ENCODE measurements at regions not wholly inside any gene's neighbourhood (a gene's known extent, or its start where the extent isn't known, plus 50 kb on each side); places are given as distances from the start of the nearest gene placed in this dataset.
"Not testable (repeated sequence)": the region's sequence is repeated elsewhere in the genome, so short reads cannot be mapped to it uniquely, and the experiment has no call there.

DNA sequence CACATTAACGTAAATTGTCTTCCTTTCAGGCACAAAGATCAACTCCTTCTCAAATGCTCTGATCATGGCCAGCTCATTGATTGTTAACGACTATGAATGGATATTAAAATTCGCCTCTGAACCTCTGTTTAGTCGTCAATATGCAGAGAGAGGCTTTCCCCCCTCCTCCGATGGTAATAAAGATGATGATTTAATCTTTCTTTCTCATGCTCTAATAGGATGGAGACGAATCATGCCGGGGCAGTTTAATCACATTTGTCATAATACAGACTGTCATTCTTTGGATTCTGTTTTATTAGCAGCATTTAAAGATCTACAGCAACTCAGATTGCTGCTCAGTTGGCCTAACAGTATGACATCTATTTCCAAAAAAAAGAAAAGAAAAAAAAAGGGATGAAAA, 132.9 kb downstream of the SREK1 start:
- in situ Hi-C loops (cut with HindIII; ENCODE audit: low sequenced_read_pairs), result no loop called here
- no peak for DNase-seq (ENCODE audit: low read depth)
- no peak overlapping the region for H3K4me3 ChIP-seq (ENCODE audit: low read depth, low read length)
- TF ChIP-seq, protein P1, sequence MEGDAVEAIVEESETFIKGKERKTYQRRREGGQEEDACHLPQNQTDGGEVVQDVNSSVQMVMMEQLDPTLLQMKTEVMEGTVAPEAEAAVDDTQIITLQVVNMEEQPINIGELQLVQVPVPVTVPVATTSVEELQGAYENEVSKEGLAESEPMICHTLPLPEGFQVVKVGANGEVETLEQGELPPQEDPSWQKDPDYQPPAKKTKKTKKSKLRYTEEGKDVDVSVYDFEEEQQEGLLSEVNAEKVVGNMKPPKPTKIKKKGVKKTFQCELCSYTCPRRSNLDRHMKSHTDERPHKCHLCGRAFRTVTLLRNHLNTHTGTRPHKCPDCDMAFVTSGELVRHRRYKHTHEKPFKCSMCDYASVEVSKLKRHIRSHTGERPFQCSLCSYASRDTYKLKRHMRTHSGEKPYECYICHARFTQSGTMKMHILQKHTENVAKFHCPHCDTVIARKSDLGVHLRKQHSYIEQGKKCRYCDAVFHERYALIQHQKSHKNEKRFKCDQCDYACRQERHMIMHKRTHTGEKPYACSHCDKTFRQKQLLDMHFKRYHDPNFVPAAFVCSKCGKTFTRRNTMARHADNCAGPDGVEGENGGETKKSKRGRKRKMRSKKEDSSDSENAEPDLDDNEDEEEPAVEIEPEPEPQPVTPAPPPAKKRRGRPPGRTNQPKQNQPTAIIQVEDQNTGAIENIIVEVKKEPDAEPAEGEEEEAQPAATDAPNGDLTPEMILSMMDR (IDR thresholded peaks at IDR 0.05; ENCODE audit: low read depth, low read length, missing control alignments), result no peak

DNA sequence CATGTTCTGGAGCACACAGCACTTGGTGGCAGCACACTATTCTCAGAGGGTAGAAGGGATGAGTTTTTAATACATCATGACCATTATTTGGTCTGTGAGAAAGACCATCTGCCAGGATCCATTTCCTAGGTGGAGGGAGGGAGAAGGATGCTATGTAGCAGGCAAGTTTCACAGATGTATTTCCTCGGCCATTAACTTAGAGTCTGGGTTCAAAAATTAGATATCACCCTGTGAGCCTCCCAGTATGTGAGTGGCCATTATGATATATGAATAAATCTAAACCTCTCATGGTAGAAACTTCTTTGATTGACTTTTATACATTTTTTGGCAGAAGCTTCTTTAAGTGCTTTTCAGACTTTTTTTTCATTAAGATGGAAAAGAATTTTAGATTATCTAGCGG, 133.9 kb downstream of the SREK1 start:
- TF ChIP-seq, protein P1 (IDR thresholded peaks at IDR 0.05; ENCODE audit: low read depth, low read length, missing control alignments), result no peak
- no peak overlapping the region for H3K4me3 ChIP-seq (ENCODE audit: low read depth, low read length)
- no peak for DNase-seq (ENCODE audit: low read depth)
- in situ Hi-C loops (cut with HindIII; ENCODE audit: low sequenced_read_pairs), result no loop called here

DNA sequence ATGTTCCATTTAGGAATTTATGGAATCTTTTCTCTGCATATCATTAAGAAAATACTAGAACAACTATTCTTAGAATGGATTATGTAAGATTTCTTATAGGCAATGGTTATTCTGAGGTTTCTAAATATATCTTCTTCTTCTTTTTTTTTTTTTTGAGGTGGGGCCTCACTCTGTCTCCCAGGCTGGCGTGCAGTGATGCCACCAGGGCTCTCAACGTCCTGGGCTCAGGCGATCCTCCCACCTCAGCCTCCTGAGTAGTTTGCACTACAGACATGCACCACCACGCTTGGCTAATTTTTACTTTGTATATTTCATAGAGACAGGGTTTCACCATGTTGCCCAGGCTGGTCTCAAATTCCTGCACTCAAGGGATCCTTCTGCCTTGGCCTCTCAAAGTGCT, 137.2 kb downstream of the SREK1 start:
- no peak overlapping the region for H3K4me3 ChIP-seq (ENCODE audit: low read depth, low read length)
- TF ChIP-seq, protein P1 (IDR thresholded peaks at IDR 0.05; ENCODE audit: low read depth, low read length, missing control alignments), result no peak
- no peak for DNase-seq (ENCODE audit: low read depth)
- in situ Hi-C loops (cut with HindIII; ENCODE audit: low sequenced_read_pairs), result no loop called here

DNA sequence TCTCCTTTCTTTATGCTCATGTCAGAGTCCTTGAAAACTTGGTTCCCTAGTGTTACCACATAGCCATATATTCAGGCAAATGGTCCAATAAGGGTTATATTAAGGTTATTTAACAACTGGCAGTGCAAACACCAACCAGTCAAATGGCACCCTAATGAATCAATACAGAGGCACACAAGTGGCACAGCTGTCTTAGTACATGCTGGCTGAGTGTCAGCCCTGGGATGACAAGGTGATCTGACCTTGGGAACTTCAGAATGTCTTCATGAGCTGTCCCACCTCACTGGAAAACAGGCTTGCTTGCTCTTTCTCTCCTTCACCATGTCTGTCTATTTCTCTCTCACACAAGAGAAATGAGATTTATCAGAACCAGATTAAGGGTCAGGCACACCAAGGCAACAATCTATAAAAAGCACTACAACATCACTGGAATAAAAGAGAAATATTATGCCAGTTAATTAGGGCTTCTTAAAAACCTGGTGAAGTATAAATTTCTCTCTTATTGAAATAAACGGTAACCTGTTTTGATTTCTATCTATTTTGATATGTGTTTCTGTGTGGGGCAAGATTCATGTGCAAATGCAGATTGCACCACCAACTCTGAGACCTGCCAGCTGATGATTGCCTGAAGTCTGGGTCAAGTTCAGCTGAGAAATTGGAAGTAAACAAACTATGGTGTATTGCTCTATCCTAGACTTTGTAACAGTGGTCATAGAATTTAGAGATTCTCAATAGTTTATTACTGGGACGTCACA, 140.7 kb downstream of the SREK1 start:
- TF ChIP-seq, protein P1 (IDR thresholded peaks at IDR 0.05; ENCODE audit: low read depth, low read length, missing control alignments), result no peak
- no peak for DNase-seq (ENCODE audit: low read depth)
- in situ Hi-C loops (cut with HindIII; ENCODE audit: low sequenced_read_pairs), result no loop called here
- no peak overlapping the region for H3K4me3 ChIP-seq (ENCODE audit: low read depth, low read length)

DNA sequence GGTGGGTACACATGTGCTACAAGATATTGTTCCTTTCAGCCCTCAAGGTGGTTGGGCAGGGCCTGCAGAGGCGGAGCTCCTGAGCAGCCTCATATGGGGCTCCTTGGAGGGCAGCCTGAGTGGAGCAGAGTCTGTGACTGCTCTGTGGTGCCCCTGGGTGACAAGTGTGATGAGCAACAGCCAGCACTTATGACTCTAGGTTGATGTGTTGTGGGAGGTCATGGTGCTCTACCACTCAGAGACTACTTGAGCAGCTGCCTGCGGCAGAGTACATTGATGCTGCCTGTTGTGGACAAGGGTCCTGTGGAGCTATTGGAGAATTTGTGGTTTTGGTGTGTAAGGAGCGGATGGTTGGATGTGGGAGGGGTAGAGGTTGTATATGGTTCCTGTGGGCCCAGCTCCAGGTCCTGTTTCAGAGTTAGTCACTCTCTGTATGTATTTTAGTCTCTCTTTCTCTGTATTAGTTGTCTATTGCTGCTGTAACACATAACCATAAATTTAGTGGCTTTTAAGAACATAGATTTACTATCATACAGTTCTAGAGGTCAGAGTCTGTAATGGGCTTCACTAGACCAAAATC, 141.3 kb downstream of the SREK1 start:
- in situ Hi-C loops (cut with HindIII; ENCODE audit: low sequenced_read_pairs), result no loop called here
- TF ChIP-seq, protein P1 (IDR thresholded peaks at IDR 0.05; ENCODE audit: low read depth, low read length, missing control alignments), result no peak
- no peak overlapping the region for H3K4me3 ChIP-seq (ENCODE audit: low read depth, low read length)
- no peak for DNase-seq (ENCODE audit: low read depth)

DNA sequence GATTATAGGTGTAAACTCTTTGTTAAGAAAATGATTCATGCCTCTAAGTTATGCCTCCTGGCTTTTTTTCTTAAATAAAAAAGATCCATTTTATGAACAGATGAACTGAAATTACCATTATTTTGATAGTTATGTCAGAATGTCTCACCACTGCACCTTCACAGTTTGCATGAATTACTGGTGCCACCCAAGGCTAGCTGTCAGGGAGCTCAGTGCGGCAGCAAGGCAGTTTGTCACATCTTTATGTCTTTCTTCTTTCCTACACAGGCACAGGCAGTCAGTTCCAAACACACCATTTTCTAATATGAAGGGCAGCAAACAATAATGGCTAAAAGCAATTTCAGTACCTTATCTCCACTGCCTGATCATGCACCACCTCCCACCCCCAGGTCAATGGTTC, 147.7 kb downstream of the SREK1 start:
- TF ChIP-seq, protein P1 (IDR thresholded peaks at IDR 0.05; ENCODE audit: low read depth, low read length, missing control alignments), result no peak
- DNase-seq (ENCODE audit: low read depth), result no peak
- in situ Hi-C loops (cut with HindIII; ENCODE audit: low sequenced_read_pairs), result no loop called here
- H3K4me3 ChIP-seq (ENCODE audit: low read depth, low read length), result no peak overlapping the region

DNA sequence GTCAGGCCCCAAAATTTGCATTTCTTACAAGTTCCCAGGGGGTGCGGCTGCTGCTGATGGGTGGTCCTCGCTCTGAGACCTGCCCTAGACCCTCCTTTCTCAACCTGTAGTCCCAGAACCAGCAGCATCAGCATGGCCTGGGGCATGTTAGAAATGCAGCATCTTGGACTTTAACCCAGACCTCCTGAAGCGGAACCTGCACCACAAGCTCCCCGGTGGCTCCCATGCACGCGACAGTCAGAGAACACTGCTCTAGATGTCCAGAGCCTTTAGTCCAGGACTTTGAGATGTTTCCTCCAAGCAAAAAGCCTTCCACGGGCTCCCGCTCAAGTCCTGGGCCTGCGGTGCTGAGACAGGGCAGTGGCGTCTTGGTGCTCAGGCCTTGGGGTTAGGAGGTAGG, 149.8 kb downstream of the SREK1 start:
- H3K4me3 ChIP-seq (ENCODE audit: low read depth, low read length); in situ Hi-C loops (cut with HindIII; ENCODE audit: low sequenced_read_pairs); DNase-seq (ENCODE audit: low read depth): not testable (repeated sequence)
